ENCODE measurements at regions not wholly inside any gene's neighbourhood (a gene's known extent, or its start where the extent isn't known, plus 50 kb on each side); places are given as distances from the start of the nearest gene placed in this dataset.
"Not testable (repeated sequence)": the region's sequence is repeated elsewhere in the genome, so short reads cannot be mapped to it uniquely, and the experiment has no call there.

DNA sequence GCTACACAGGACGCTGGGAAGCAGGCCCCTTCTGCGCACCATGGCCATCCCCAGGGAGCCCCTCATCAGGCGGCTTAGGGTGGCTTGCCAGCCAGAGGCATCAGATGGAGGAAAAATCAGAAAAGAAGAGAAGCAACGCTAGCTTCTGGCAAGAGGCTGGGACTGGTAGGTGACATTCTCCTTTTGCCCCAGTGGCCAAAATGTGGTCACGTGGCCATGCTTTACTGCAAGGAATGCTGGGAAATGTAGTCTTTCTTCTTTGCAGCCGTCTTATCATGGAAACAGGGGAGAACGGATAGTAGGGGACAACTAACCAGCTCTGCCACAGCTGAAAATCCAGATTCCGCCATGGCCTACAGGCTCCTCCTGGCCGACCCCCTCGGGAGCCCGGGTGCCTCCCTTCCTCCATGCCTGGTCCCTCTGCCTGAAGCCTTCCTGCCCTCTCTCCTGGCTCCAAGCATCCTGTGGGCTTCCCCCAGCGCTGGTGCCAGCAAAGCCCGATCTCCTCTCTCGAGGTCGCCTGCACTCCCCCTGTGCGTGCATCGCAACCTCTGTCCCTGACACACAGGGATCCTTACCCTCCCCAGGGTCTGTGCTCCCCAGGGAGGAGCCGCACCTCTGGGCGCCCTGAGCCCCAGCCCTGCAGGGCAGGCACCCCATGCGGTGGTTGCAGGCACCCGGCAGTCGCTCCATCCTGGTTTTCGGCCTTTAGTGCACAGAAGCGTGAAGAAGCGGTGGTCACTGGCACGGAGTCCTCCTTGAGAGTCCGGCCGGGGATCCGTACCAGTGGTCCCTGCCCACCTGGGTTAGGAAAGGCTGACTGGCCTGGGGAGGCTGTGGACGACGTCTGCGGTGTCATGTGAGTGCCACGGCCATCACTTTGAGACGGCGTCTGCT is 307.7 kb downstream of the TP53TG3F start:
- H3K9me3 Mint-ChIP-seq (ENCODE audit: insufficient read depth); H3K27me3 Mint-ChIP-seq; ATAC-seq (ENCODE audit: low read depth); H2AFZ ChIP-seq (ENCODE audit: insufficient read depth, low read depth, low read length, poor library complexity, severe bottlenecking); H3K9ac ChIP-seq (ENCODE audit: low read length); H3K4me3 ChIP-seq (ENCODE audit: control extremely low read depth in 1 of 5, extremely low read depth in 1 of 5, insufficient read depth in 1 of 5, low read depth in 2 of 5, low read length in 4 of 5); H3K36me3 ChIP-seq (replicated peaks in 1 of 2; ENCODE audit: control extremely low read depth in 1 of 2, control insufficient read depth in 1 of 2, extremely low read depth in 1 of 2, insufficient read depth in 2 of 2, low read length in 1 of 2); H3K79me2 ChIP-seq (ENCODE audit: control insufficient read depth, insufficient read depth, low read length); H3K27me3 ChIP-seq (replicated peaks in 1 of 4; ENCODE audit: control extremely low read depth in 1 of 4, control insufficient read depth in 3 of 4, insufficient read depth in 4 of 4, low read length in 3 of 4); CTCF ChIA-PET; POLR2A ChIA-PET; H4K20me1 ChIP-seq (ENCODE audit: control insufficient read depth, insufficient read depth, low read length, poor library complexity, severe bottlenecking); H3K27ac Mint-ChIP-seq; H3K4me2 ChIP-seq (replicated peaks; ENCODE audit: low read depth, low read length, poor library complexity, severe bottlenecking); H3K4me3 Mint-ChIP-seq; H3K4me1 ChIP-seq (ENCODE audit: control insufficient read depth in 2 of 2, insufficient read depth in 2 of 2, low read length in 2 of 2); DNase-seq; H3K27ac ChIP-seq (ENCODE audit: low read length in 2 of 2); intact Hi-C loops (cut with micrococcal nuclease); H3K9me3 ChIP-seq (ENCODE audit: control extremely low read depth in 1 of 3, control insufficient read depth in 2 of 3, insufficient read depth in 1 of 3, low read length in 2 of 3); H3K4me1 Mint-ChIP-seq: not testable (repeated sequence)
- 96% methylated on average over 15 of the region's 35 CpGs for WGBS (ENCODE audit: insufficient coverage)

DNA sequence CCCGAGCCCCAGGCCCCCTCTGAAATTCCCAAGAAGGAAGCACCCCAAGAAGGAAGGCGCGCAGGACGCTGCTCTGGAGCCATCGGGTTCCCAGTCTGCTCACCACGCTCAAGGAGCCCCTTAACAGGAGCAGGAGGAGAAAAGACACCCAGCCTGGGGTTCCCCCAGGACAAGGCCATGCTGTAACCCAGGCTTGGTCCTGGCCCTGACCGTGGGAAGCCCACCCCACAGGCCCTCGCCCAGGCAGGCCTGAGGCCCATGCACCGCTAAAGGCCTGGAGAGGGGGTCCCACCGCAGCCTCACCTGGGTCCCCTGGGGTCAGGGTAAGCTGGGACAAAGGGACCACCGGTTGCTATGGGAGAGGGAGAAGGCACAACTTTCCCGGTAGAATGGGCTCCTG is 309.3 kb downstream of the TP53TG3F start:
- H3K4me3 ChIP-seq (ENCODE audit: control extremely low read depth in 1 of 5, extremely low read depth in 1 of 5, insufficient read depth in 1 of 5, low read depth in 2 of 5, low read length in 4 of 5); H3K4me2 ChIP-seq (replicated peaks; ENCODE audit: low read depth, low read length, poor library complexity, severe bottlenecking); H3K4me3 Mint-ChIP-seq; H3K4me1 ChIP-seq (ENCODE audit: control insufficient read depth in 2 of 2, insufficient read depth in 2 of 2, low read length in 2 of 2); H3K27ac Mint-ChIP-seq; H3K79me2 ChIP-seq (ENCODE audit: control insufficient read depth, insufficient read depth, low read length); DNase-seq; H3K9me3 Mint-ChIP-seq (ENCODE audit: insufficient read depth); H3K27me3 Mint-ChIP-seq; POLR2A ChIA-PET; intact Hi-C loops (cut with micrococcal nuclease); H3K9me3 ChIP-seq (ENCODE audit: control extremely low read depth in 1 of 3, control insufficient read depth in 2 of 3, insufficient read depth in 1 of 3, low read length in 2 of 3); CTCF ChIA-PET; H3K4me1 Mint-ChIP-seq; H3K27ac ChIP-seq (ENCODE audit: low read length in 2 of 2); H2AFZ ChIP-seq (ENCODE audit: insufficient read depth, low read depth, low read length, poor library complexity, severe bottlenecking); H4K20me1 ChIP-seq (ENCODE audit: control insufficient read depth, insufficient read depth, low read length, poor library complexity, severe bottlenecking); H3K9ac ChIP-seq (ENCODE audit: low read length); H3K27me3 ChIP-seq (replicated peaks in 1 of 4; ENCODE audit: control extremely low read depth in 1 of 4, control insufficient read depth in 3 of 4, insufficient read depth in 4 of 4, low read length in 3 of 4); H3K36me3 ChIP-seq (replicated peaks in 1 of 2; ENCODE audit: control extremely low read depth in 1 of 2, control insufficient read depth in 1 of 2, extremely low read depth in 1 of 2, insufficient read depth in 2 of 2, low read length in 1 of 2); ATAC-seq (ENCODE audit: low read depth): not testable (repeated sequence)
- 83% methylated on average over 1 of the region's 12 CpGs for WGBS (ENCODE audit: insufficient coverage)

DNA sequence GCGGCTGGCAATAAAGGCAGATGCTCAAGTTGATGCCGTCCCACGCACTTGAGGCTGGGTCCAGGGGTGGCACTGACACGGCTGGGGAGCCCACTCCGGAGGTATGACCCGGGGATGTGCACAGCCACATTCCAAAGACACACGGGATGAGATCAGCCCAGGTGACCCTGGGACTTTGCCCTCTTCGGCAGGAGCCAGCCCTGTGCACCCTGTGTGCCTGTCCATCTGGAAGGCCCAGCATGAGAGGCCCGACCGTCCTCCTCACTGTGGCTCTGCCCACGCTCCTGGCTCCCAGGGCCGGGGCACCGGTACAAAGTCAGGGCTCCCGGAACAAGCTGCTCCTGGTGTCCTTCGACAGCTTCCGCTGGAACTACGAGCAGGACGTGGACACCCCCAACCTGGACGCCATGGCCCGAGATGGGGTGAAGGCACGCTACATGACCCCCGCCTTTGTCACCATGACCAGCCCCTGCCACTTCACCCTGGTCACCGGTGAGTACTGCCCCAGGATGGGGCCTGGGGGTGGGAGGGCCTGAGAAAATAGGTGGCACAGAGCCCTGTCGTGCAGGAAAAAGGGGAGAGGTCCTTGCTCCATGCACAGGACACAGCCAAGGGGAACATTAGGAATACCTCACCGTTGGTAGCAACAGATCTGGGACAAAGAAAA is 309.9 kb downstream of the TP53TG3F start:
- not testable (repeated sequence) for H3K9me3 Mint-ChIP-seq (ENCODE audit: insufficient read depth); H3K4me3 ChIP-seq (ENCODE audit: control extremely low read depth in 1 of 5, extremely low read depth in 1 of 5, insufficient read depth in 1 of 5, low read depth in 2 of 5, low read length in 4 of 5)

DNA sequence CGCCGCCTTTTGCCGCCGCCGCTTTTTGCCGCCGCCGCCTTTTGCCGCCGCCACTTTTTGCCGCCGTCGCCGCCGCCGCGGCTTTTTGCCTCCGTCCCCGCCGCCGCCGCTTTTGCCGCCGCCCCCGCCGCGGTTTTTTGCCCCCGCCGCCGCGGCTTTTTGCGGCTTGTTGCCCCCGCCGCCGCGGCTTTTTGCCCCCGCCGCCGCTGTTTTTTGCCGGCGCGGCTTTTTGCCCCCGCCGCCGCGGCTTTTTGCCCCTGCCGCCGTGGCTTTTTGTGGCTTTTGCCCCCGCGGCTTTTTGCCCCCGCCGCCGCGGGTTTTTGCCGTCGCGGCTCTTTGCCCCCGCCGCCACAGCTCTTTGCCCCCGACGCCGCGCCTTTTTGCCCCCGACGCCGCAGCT is 311.1 kb downstream of the TP53TG3F start:
- H3K79me2 ChIP-seq (ENCODE audit: control insufficient read depth, insufficient read depth, low read length); ATAC-seq (ENCODE audit: low read depth); H3K27me3 Mint-ChIP-seq; intact Hi-C loops (cut with micrococcal nuclease); H3K4me3 ChIP-seq (ENCODE audit: control extremely low read depth in 1 of 5, extremely low read depth in 1 of 5, insufficient read depth in 1 of 5, low read depth in 2 of 5, low read length in 4 of 5); H3K9me3 Mint-ChIP-seq (ENCODE audit: insufficient read depth); POLR2A ChIA-PET; H3K4me1 Mint-ChIP-seq; H3K27me3 ChIP-seq (replicated peaks in 1 of 4; ENCODE audit: control extremely low read depth in 1 of 4, control insufficient read depth in 3 of 4, insufficient read depth in 4 of 4, low read length in 3 of 4); DNase-seq; H3K27ac Mint-ChIP-seq; H2AFZ ChIP-seq (ENCODE audit: insufficient read depth, low read depth, low read length, poor library complexity, severe bottlenecking); CTCF ChIA-PET; H3K9ac ChIP-seq (ENCODE audit: low read length); H3K4me1 ChIP-seq (ENCODE audit: control insufficient read depth in 2 of 2, insufficient read depth in 2 of 2, low read length in 2 of 2); H3K36me3 ChIP-seq (replicated peaks in 1 of 2; ENCODE audit: control extremely low read depth in 1 of 2, control insufficient read depth in 1 of 2, extremely low read depth in 1 of 2, insufficient read depth in 2 of 2, low read length in 1 of 2); H3K9me3 ChIP-seq (ENCODE audit: control extremely low read depth in 1 of 3, control insufficient read depth in 2 of 3, insufficient read depth in 1 of 3, low read length in 2 of 3); H3K27ac ChIP-seq (ENCODE audit: low read length in 2 of 2); H3K4me3 Mint-ChIP-seq; H4K20me1 ChIP-seq (ENCODE audit: control insufficient read depth, insufficient read depth, low read length, poor library complexity, severe bottlenecking); H3K4me2 ChIP-seq (replicated peaks; ENCODE audit: low read depth, low read length, poor library complexity, severe bottlenecking): not testable (repeated sequence)
- 57% methylated on average over 56 of the region's 66 CpGs for WGBS (ENCODE audit: insufficient coverage)

More for the DNA sequence above, 309.9 kb downstream of the TP53TG3F start:
- H3K4me2 ChIP-seq (replicated peaks; ENCODE audit: low read depth, low read length, poor library complexity, severe bottlenecking); H2AFZ ChIP-seq (ENCODE audit: insufficient read depth, low read depth, low read length, poor library complexity, severe bottlenecking); H3K9me3 ChIP-seq (ENCODE audit: control extremely low read depth in 1 of 3, control insufficient read depth in 2 of 3, insufficient read depth in 1 of 3, low read length in 2 of 3); H3K27ac ChIP-seq (ENCODE audit: low read length in 2 of 2); H3K27ac Mint-ChIP-seq; H3K9ac ChIP-seq (ENCODE audit: low read length); H4K20me1 ChIP-seq (ENCODE audit: control insufficient read depth, insufficient read depth, low read length, poor library complexity, severe bottlenecking); CTCF ChIA-PET; ATAC-seq (ENCODE audit: low read depth); DNase-seq; H3K79me2 ChIP-seq (ENCODE audit: control insufficient read depth, insufficient read depth, low read length); H3K27me3 ChIP-seq (replicated peaks in 1 of 4; ENCODE audit: control extremely low read depth in 1 of 4, control insufficient read depth in 3 of 4, insufficient read depth in 4 of 4, low read length in 3 of 4); H3K27me3 Mint-ChIP-seq; H3K36me3 ChIP-seq (replicated peaks in 1 of 2; ENCODE audit: control extremely low read depth in 1 of 2, control insufficient read depth in 1 of 2, extremely low read depth in 1 of 2, insufficient read depth in 2 of 2, low read length in 1 of 2); H3K4me3 Mint-ChIP-seq; H3K4me1 ChIP-seq (ENCODE audit: control insufficient read depth in 2 of 2, insufficient read depth in 2 of 2, low read length in 2 of 2); H3K4me1 Mint-ChIP-seq; intact Hi-C loops (cut with micrococcal nuclease); POLR2A ChIA-PET: not testable (repeated sequence)
- no CpG with 5 or more reads among the region's 25 CpGs for WGBS (ENCODE audit: insufficient coverage)

Data from B cell (primary cell).